Common myeloid progenitor, CD34-positive (primary cell): ENCODE measurements at regions not wholly inside any gene's neighbourhood (a gene's known extent, or its start where the extent isn't known, plus 50 kb on each side); places are given as distances from the start of the nearest gene placed in this dataset.

ENCODE experiments used
- CTCF ChIA-PET: fragments of 350-600 bp; sonication (Branson Sonifier 250); formaldehyde crosslinking; loops from one replicate; lab custom pipeline; 2021; ENCODE audit warnings: antibody characterized with exemption; lab: Charles Lee
- POLR2A ChIA-PET: fragments of 350-600 bp; sonication (Branson Sonifier 250); formaldehyde crosslinking; loops from one replicate; lab custom pipeline; 2021; ENCODE audit warnings: antibody characterized with exemption; lab: Charles Lee
- DNase-seq, 3 donors: peaks; one replicate each; pipeline versions ENCODE4 v3.0.0 to v3.0.0-alpha.2; 2013
- H3K27ac ChIP-seq, 2 experiments: 1 replicate in 1 of 2; 2 replicates in 1 of 2; pipeline ENCODE4 v1.7.0; 2013; ENCODE audit warnings: inconsistent platforms in 2 of 2, low read length in 2 of 2, mild to moderate bottlenecking in 2 of 2, low read depth in 1 of 2, moderate library complexity in 1 of 2; ENCODE audit not compliant: severe bottlenecking in 2 of 2, insufficient read depth in 1 of 2, poor library complexity in 1 of 2
- H3K27me3 ChIP-seq, 5 experiments: replicated peaks in 2 of 5; 1 replicate in 3 of 5; 2 replicates in 2 of 5; pipeline versions ENCODE4 v1.6.1 to v1.7.0; 2013; ENCODE audit warnings: low read length in 4 of 5, mild to moderate bottlenecking in 2 of 5, moderate library complexity in 2 of 5, inconsistent platforms in 1 of 5; ENCODE audit not compliant: insufficient read depth in 5 of 5, control insufficient read depth in 4 of 5
- H3K36me3 ChIP-seq, 4 experiments: 1 replicate in 2 of 4; 2 replicates in 2 of 4; pipeline versions ENCODE4 v1.6.1 to v1.7.0; 2013; ENCODE audit warnings: low read length in 3 of 4, control low read depth in 1 of 4, mild to moderate bottlenecking in 1 of 4; ENCODE audit not compliant: control insufficient read depth in 4 of 4, insufficient read depth in 4 of 4
- H3K4me1 ChIP-seq, 4 experiments: 1 replicate in 3 of 4; 2 replicates in 1 of 4; pipeline versions ENCODE4 v1.6.1 to v1.7.1; 2013; ENCODE audit warnings: low read length in 3 of 4, mild to moderate bottlenecking in 3 of 4, control low read depth in 1 of 4, inconsistent platforms in 1 of 4, moderate library complexity in 1 of 4; ENCODE audit not compliant: control insufficient read depth in 4 of 4, insufficient read depth in 4 of 4; ENCODE audit errors: control extremely low read depth in 1 of 4
- H3K4me3 ChIP-seq, 7 experiments: 1 replicate in 4 of 7; 2 replicates in 3 of 7; pipeline versions ENCODE4 v1.5.1 to v1.7.0; 2013; ENCODE audit warnings: mild to moderate bottlenecking in 7 of 7, low read length in 6 of 7, moderate library complexity in 6 of 7, inconsistent platforms in 2 of 7, low read depth in 2 of 7, control low read depth in 1 of 7; ENCODE audit not compliant: insufficient read depth in 4 of 7, control insufficient read depth in 1 of 7; ENCODE audit errors: extremely low read depth in 1 of 7
- H3K9me3 ChIP-seq, 5 experiments: 1 replicate in 4 of 5; 2 replicates in 1 of 5; pipeline versions ENCODE4 v1.6.1 to v1.7.1; 2013; ENCODE audit warnings: low read length in 4 of 5, mild to moderate bottlenecking in 2 of 5, inconsistent platforms in 1 of 5, low read depth in 1 of 5, moderate library complexity in 1 of 5; ENCODE audit not compliant: control insufficient read depth in 4 of 5, insufficient read depth in 2 of 5; ENCODE audit errors: control extremely low read depth in 1 of 5
- WGBS: methylation state at CpG from one replicate; pipeline ENCODE4 v1.1.5; 2013; ENCODE audit not compliant: insufficient coverage; 5-methylcytosine and 5-hydroxymethylcytosine counted together

GRCh38 chr7:13032084-13032483, 344.7 kb downstream of the ARL4A start:
- Histone ChIP-seq H3K36me3 (no peaks in the 10 kb centered on the region), H3K27ac (no peak overlapping the region), H3K9me3 (no peaks in the 10 kb centered on the region), H3K27me3 (no peaks in the 10 kb centered on the region), H3K4me1 (no peaks in the 10 kb centered on the region), H3K4me3 (no peak overlapping the region)
- CTCF ChIA-PET, result no interaction called here
- no peak for DNase-seq
- POLR2A ChIA-PET, result interaction anchor here (0.7 kb wide), 1 partner anchor 24 kb away, joined by 3 read pairs; no protein-coding TSS in a partner anchor
- 100% methylated on average over 2 of the region's 2 CpGs for WGBS

GRCh38 chr7:13032576-13032975, 345.1 kb downstream of the ARL4A start:
- POLR2A ChIA-PET, result no interaction called here
- H3K27ac ChIP-seq, result no peak overlapping the region
- H3K4me1 ChIP-seq, result no peaks in the 10 kb centered on the region
- H3K36me3 ChIP-seq, result no peaks in the 10 kb centered on the region
- 100% methylated on average over 1 of the region's 2 CpGs for WGBS
- no peaks in the 10 kb centered on the region for H3K9me3 ChIP-seq
- H3K27me3 ChIP-seq, result no peaks in the 10 kb centered on the region
- CTCF ChIA-PET, result no interaction called here
- H3K4me3 ChIP-seq, result no peak overlapping the region
- DNase-seq, result no peak

GRCh38 chr7:13034693-13035092, 347.3 kb downstream of the ARL4A start:
- CTCF ChIA-PET, result no interaction called here
- Histone ChIP-seq H3K4me1 (no peaks in the 10 kb centered on the region), H3K36me3 (no peaks in the 10 kb centered on the region), H3K9me3 (no peaks in the 10 kb centered on the region), H3K27ac (no peak overlapping the region), H3K4me3 (no peak overlapping the region), H3K27me3 (no peaks in the 10 kb centered on the region)
- no peak for DNase-seq
- 100% methylated on average over 1 of the region's 1 CpG for WGBS
- POLR2A ChIA-PET, result no interaction called here

GRCh38 chr7:13035233-13035632, 347.8 kb downstream of the ARL4A start:
- DNase-seq, result no peak
- ChIA-PET CTCF (no interaction called here), POLR2A (no interaction called here)
- no peak overlapping the region for H3K4me3 ChIP-seq
- H3K9me3 ChIP-seq, result no peaks in the 10 kb centered on the region
- no peaks in the 10 kb centered on the region for H3K27me3 ChIP-seq
- no peaks in the 10 kb centered on the region for H3K4me1 ChIP-seq
- no peaks in the 10 kb centered on the region for H3K36me3 ChIP-seq
- WGBS, result 100% methylated on average over 1 of the region's 4 CpGs
- H3K27ac ChIP-seq, result no peak overlapping the region

GRCh38 chr7:13036256-13036780, 348.9 kb downstream of the ARL4A start:
- Histone ChIP-seq H3K9me3 (no peaks in the 10 kb centered on the region), H3K4me1 (no peaks in the 10 kb centered on the region), H3K27me3 (no peaks in the 10 kb centered on the region), H3K27ac (no peak overlapping the region), H3K4me3 (no peak overlapping the region), H3K36me3 (no peaks in the 10 kb centered on the region)
- no peak for DNase-seq
- ChIA-PET POLR2A (no interaction called here), CTCF (no interaction called here)

GRCh38 chr7:13037216-13037615, 349.8 kb downstream of the ARL4A start:
- no peaks in the 10 kb centered on the region for H3K9me3 ChIP-seq
- no peaks in the 10 kb centered on the region for H3K4me1 ChIP-seq
- no CpG with 5 or more reads among the region's 1 CpG for WGBS
- CTCF ChIA-PET, result interaction anchor here (0.7 to 1.1 kb wide), 2 partner anchors 56 to 187 kb away, joined by 3 read pairs; no protein-coding TSS in a partner anchor
- H3K27ac ChIP-seq, result no peak overlapping the region
- no peaks in the 10 kb centered on the region for H3K27me3 ChIP-seq
- H3K4me3 ChIP-seq, result no peak overlapping the region
- no peaks in the 10 kb centered on the region for H3K36me3 ChIP-seq
- DNase-seq, result no peak
- POLR2A ChIA-PET, result no interaction called here

GRCh38 chr7:13041368-13041988, 354.0 kb downstream of the ARL4A start:
- Histone ChIP-seq H3K27ac (no peak overlapping the region), H3K36me3 (no peaks in the 10 kb centered on the region), H3K27me3 (no peaks in the 10 kb centered on the region), H3K4me1 (no peaks in the 10 kb centered on the region), H3K9me3 (no peaks in the 10 kb centered on the region), H3K4me3 (no peak overlapping the region)
- POLR2A ChIA-PET, result no interaction called here
- CTCF ChIA-PET, result no interaction called here
- 98% methylated on average over 9 of the region's 13 CpGs for WGBS
- DNase-seq, result no peak
